ENCODE measurements at regions not wholly inside any gene's neighbourhood (a gene's known extent, or its start where the extent isn't known, plus 50 kb on each side); places are given as distances from the start of the nearest gene placed in this dataset.

GRCh38 chr3:72454441-72454840 is 393.8 kb downstream of the SHQ1 start:
- WGBS, 2 experiments (ENCODE audit: extremely low coverage in 1 of 2, insufficient coverage in 1 of 2, insufficient read length in 1 of 2, insufficient replicate concordance in 2 of 2, low coverage in 1 of 2, low lambda C conversion rate in 2 of 2, missing lambda C conversion rate in 1 of 2), result 85% methylated on average over 3 of the region's 3 CpGs; no CpG with 5 or more reads in 1 of the 2 experiments
- no peak overlapping the region for H2BK12ac ChIP-seq (ENCODE audit: low read depth, low read length)
- no peak overlapping the region for H3K27ac ChIP-seq (ENCODE audit: low read depth, low read length)
- H3K23me2 ChIP-seq (ENCODE audit: low read depth, low read length), result no peaks in the 10 kb centered on the region
- H3K4me1 ChIP-seq (replicated peaks in 1 of 4; ENCODE audit: control insufficient read depth in 3 of 4, insufficient read depth in 4 of 4, low read length in 3 of 4), result no peaks in the 10 kb centered on the region
- no peak for FAIRE-seq
- ChIA-PET CTCF (ENCODE audit: partially characterized antibody) (interaction anchor here (0.9 kb wide), 1 partner anchor 12 kb away, joined by 3 read pairs; no protein-coding TSS in a partner anchor), POLR2A (ENCODE audit: partially characterized antibody) (no interaction called here)
- H3K9me3 ChIP-seq (ENCODE audit: insufficient read depth in 2 of 2, low read depth in 1 of 2, low read length in 1 of 2), result no peaks in the 10 kb centered on the region
- H3K79me1 ChIP-seq (ENCODE audit: low read depth, low read length), result no peaks in the 10 kb centered on the region
- H3K18ac ChIP-seq (ENCODE audit: extremely low read depth, low read length), result no peak overlapping the region
- no peak overlapping the region for H2BK15ac ChIP-seq (ENCODE audit: low read length)
- H2BK5ac ChIP-seq (ENCODE audit: low read depth, low read length), result no peak overlapping the region
- H2AK5ac ChIP-seq (ENCODE audit: low read depth, low read length), result no peak overlapping the region
- H2BK20ac ChIP-seq (ENCODE audit: low read length), result no peak overlapping the region
- H4K5ac ChIP-seq (ENCODE audit: insufficient read length, low read depth, low read length), result no peak overlapping the region
- TF ChIP-seq SP1 (IDR thresholded peaks at IDR 0.05; ENCODE audit: low read depth, low read length) (no peak), EZH2 (IDR thresholded peaks at IDR 0.05; ENCODE audit: low read depth, low read length, severe bottlenecking) (no peak), RXRA (IDR thresholded peaks at IDR 0.05; ENCODE audit: insufficient read depth, low read depth, low read length) (no peak), TBP (IDR thresholded peaks at IDR 0.05; ENCODE audit: low read depth, low read length) (no peak), CEBPB (IDR thresholded peaks at IDR 0.05; ENCODE audit: low read depth, low read length) (no peak), HDAC2 (IDR thresholded peaks at IDR 0.05; ENCODE audit: borderline replicate concordance in 1 of 2, low read depth in 2 of 2, low read length in 2 of 2) (no peak), BCL11A (IDR thresholded peaks at IDR 0.05; ENCODE audit: low read depth in 2 of 2, low read length in 2 of 2) (no peak), USF2 (IDR thresholded peaks at IDR 0.05; ENCODE audit: low read length) (no peak), CREB1 (IDR thresholded peaks at IDR 0.05) (no peak), SUZ12 (IDR thresholded peaks at IDR 0.05; ENCODE audit: low read length) (no peak), NRF1 (IDR thresholded peaks at IDR 0.05; ENCODE audit: low read depth, low read length) (no peak), CHD1 (IDR thresholded peaks at IDR 0.05; ENCODE audit: low read depth, low read length) (no peak)
- DNase-seq (ENCODE audit: low read depth in 1 of 2, low spot score in 2 of 2), result no peak
- H3K79me2 ChIP-seq (ENCODE audit: control insufficient read depth in 1 of 2, insufficient read depth in 2 of 2, low read length in 2 of 2), result no peaks in the 10 kb centered on the region
- no peak overlapping the region for H3K14ac ChIP-seq (ENCODE audit: insufficient read length)
- H2AFZ ChIP-seq (ENCODE audit: low read length), result no peak overlapping the region
- H3K9ac ChIP-seq (replicated peaks in 1 of 4; ENCODE audit: extremely low read depth in 1 of 4, low read depth in 3 of 4, low read length in 3 of 4), result no peak overlapping the region
- no peak overlapping the region for H3K4me2 ChIP-seq (ENCODE audit: insufficient read depth in 1 of 2, low read depth in 2 of 2, low read length in 2 of 2)
- H3K4ac ChIP-seq (replicated peaks; ENCODE audit: insufficient read length, low read depth, low read length), result no peak overlapping the region
- H3K23ac ChIP-seq (ENCODE audit: insufficient read length), result no peak overlapping the region
- no peaks in the 10 kb centered on the region for H4K20me1 ChIP-seq (replicated peaks in 1 of 2; ENCODE audit: control insufficient read depth in 1 of 2, insufficient read depth in 2 of 2, low read length in 2 of 2)
- H4K8ac ChIP-seq (ENCODE audit: extremely low read depth, insufficient read depth, low read length), result no peak overlapping the region
- H3K36me3 ChIP-seq (ENCODE audit: control insufficient read depth in 2 of 4, insufficient read depth in 4 of 4, low read length in 3 of 4), result no peaks in the 10 kb centered on the region
- no peaks in the 10 kb centered on the region for H3K27me3 ChIP-seq (replicated peaks in 1 of 4; ENCODE audit: control insufficient read depth in 3 of 4, extremely low read depth in 1 of 4, insufficient read depth in 3 of 4, low read length in 3 of 4)
- H4K91ac ChIP-seq (replicated peaks; ENCODE audit: insufficient read length, low read length), result no peak overlapping the region
- H3K56ac ChIP-seq (replicated peaks; ENCODE audit: insufficient read length, low read depth, low read length), result no peak overlapping the region
- H2BK120ac ChIP-seq (replicated peaks; ENCODE audit: low read depth, low read length), result no peak overlapping the region
- no peak overlapping the region for H3K4me3 ChIP-seq (ENCODE audit: extremely low read depth in 1 of 4, insufficient read depth in 2 of 4, low read depth in 3 of 4, low read length in 4 of 4)

All from H1 (cell line).